ENCODE measurements at regions not wholly inside any gene's neighbourhood (a gene's known extent, or its start where the extent isn't known, plus 50 kb on each side); places are given as distances from the start of the nearest gene placed in this dataset.

- intact Hi-C loops (cut with micrococcal nuclease), result no loop called here
- no peak overlapping the region for H3K27ac Mint-ChIP-seq
- H3K4me3 Mint-ChIP-seq, result no peak overlapping the region
- peaks cover 2% of the 10 kb centered on the region for H3K9me3 Mint-ChIP-seq
- ChIA-PET CTCF (no interaction called here), POLR2A (no interaction called here)
- no peaks in the 10 kb centered on the region for H3K27me3 Mint-ChIP-seq
- ATAC-seq (ENCODE audit: low read depth) (no peak), DNase-seq (no peak)
- TF ChIP-seq, protein P1, sequence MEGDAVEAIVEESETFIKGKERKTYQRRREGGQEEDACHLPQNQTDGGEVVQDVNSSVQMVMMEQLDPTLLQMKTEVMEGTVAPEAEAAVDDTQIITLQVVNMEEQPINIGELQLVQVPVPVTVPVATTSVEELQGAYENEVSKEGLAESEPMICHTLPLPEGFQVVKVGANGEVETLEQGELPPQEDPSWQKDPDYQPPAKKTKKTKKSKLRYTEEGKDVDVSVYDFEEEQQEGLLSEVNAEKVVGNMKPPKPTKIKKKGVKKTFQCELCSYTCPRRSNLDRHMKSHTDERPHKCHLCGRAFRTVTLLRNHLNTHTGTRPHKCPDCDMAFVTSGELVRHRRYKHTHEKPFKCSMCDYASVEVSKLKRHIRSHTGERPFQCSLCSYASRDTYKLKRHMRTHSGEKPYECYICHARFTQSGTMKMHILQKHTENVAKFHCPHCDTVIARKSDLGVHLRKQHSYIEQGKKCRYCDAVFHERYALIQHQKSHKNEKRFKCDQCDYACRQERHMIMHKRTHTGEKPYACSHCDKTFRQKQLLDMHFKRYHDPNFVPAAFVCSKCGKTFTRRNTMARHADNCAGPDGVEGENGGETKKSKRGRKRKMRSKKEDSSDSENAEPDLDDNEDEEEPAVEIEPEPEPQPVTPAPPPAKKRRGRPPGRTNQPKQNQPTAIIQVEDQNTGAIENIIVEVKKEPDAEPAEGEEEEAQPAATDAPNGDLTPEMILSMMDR (IDR thresholded peaks at IDR 0.05), result no peak
- no peaks in the 10 kb centered on the region for H3K36me3 Mint-ChIP-seq (ENCODE audit: low read depth)
- H3K4me1 Mint-ChIP-seq, result no peaks in the 10 kb centered on the region
These were observed 308.5 kb downstream of the C16orf95 start for GRCh38 chr16:87008664-87009063.

GRCh38 chr16:87012954-87013938, 303.9 kb downstream of the C16orf95 start:
- no peak for DNase-seq
- intact Hi-C loops (cut with micrococcal nuclease), result no loop called here
- POLR2A ChIA-PET, result no interaction called here
- no peaks in the 10 kb centered on the region for H3K9me3 Mint-ChIP-seq
- peaks cover 20% of the 10 kb centered on the region for H3K27me3 Mint-ChIP-seq
- CTCF ChIA-PET, result no interaction called here
- H3K4me3 Mint-ChIP-seq, result no peak overlapping the region
- no peak overlapping the region for H3K27ac Mint-ChIP-seq
- ATAC-seq (ENCODE audit: low read depth), result no peak
- H3K4me1 Mint-ChIP-seq, result no peaks in the 10 kb centered on the region
- H3K36me3 Mint-ChIP-seq (ENCODE audit: low read depth), result no peaks in the 10 kb centered on the region
- TF ChIP-seq, protein P1 (IDR thresholded peaks at IDR 0.05), result no peak

- intact Hi-C loops (cut with micrococcal nuclease), result no loop called here
- H3K4me3 Mint-ChIP-seq, result no peak overlapping the region
- H3K27me3 Mint-ChIP-seq, result peaks cover 23% of the 10 kb centered on the region
- no peak for DNase-seq
- CTCF ChIA-PET, result no interaction called here
- TF ChIP-seq, protein P1 (IDR thresholded peaks at IDR 0.05), result no peak
- ATAC-seq (ENCODE audit: low read depth), result no peak
- H3K9me3 Mint-ChIP-seq, result no peaks in the 10 kb centered on the region
- no peak overlapping the region for H3K27ac Mint-ChIP-seq
- H3K36me3 Mint-ChIP-seq (ENCODE audit: low read depth), result no peaks in the 10 kb centered on the region
- H3K4me1 Mint-ChIP-seq, result no peaks in the 10 kb centered on the region
- POLR2A ChIA-PET, result no interaction called here
These were observed 303.1 kb downstream of the C16orf95 start for GRCh38 chr16:87014112-87014511.

- ChIA-PET CTCF (no interaction called here), POLR2A (no interaction called here)
- Mint-ChIP-seq H3K4me1 (no peaks in the 10 kb centered on the region), H3K9me3 (no peaks in the 10 kb centered on the region), H3K27ac (no peak overlapping the region), H3K36me3 (ENCODE audit: low read depth) (no peaks in the 10 kb centered on the region), H3K4me3 (no peak overlapping the region), H3K27me3 (peaks cover 23% of the 10 kb centered on the region)
- intact Hi-C loops (cut with micrococcal nuclease), result no loop called here
- TF ChIP-seq, protein P1 (IDR thresholded peaks at IDR 0.05), result no peak
- no peak for ATAC-seq (ENCODE audit: low read depth)
- DNase-seq, result no peak
These were observed 302.2 kb downstream of the C16orf95 start for GRCh38 chr16:87015021-87015420.

- no peak for ATAC-seq (ENCODE audit: low read depth)
- ChIA-PET POLR2A (no interaction called here), CTCF (no interaction called here)
- DNase-seq, result no peak
- Mint-ChIP-seq H3K4me1 (no peaks in the 10 kb centered on the region), H3K4me3 (no peak overlapping the region), H3K36me3 (ENCODE audit: low read depth) (no peaks in the 10 kb centered on the region), H3K27ac (no peak overlapping the region), H3K9me3 (no peaks in the 10 kb centered on the region), H3K27me3 (peaks cover 27% of the 10 kb centered on the region)
- TF ChIP-seq, protein P1 (IDR thresholded peaks at IDR 0.05), result no peak
- intact Hi-C loops (cut with micrococcal nuclease), result no loop called here
These were observed 300.9 kb downstream of the C16orf95 start for GRCh38 chr16:87016046-87017035.

Measured in activated B cell treated with CpG ODN at 0.5 μM for 24 hours (primary cell).